ENCODE measurements at regions not wholly inside any gene's neighbourhood (a gene's known extent, or its start where the extent isn't known, plus 50 kb on each side); places are given as distances from the start of the nearest gene placed in this dataset.

DNA sequence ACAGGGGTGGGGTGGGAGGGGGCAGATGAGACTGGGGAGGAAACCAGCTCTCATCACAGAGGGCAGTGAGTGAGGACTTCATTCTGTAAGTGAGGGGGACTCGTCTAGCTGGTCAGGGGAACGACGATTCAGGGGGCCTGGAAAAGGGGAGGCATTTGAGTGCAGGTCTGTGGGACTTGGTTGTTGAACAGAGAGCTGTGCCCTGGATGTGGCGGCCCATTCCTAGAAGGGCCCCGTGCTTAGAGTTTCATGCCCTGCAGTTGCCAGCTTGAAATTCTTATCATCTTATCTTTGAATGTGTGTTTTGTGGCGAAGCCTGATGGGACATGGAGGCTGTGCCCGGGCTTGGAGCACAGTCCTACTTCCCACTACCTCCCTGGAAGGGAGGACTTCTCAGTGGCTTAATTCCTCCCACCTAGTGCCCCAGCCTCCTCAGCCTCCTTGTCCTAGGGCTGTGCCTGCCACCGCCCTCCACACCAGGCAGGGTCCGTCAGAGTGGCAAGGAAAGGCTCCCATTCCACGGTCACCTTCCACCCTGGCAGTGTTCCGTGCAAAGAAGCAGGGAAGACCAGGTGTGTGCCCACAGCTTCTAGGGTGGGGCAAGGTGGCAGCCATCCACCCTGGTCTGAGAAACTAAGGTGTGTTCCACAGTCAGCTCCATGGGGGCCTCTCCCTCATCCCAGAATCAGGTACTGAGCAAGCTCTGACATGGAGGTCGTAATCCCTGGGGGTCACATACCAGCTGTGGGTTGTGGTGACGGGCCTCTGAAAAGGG is 59.7 kb upstream of the LMO1 start:
- no peak overlapping the region for H3K18ac ChIP-seq (ENCODE audit: extremely low read depth, low read length)
- no peak overlapping the region for H2BK120ac ChIP-seq (replicated peaks; ENCODE audit: low read depth, low read length)
- H4K91ac ChIP-seq (replicated peaks; ENCODE audit: insufficient read length, low read length), result no peak overlapping the region
- no peaks in the 10 kb centered on the region for H3K23me2 ChIP-seq (ENCODE audit: low read depth, low read length)
- peaks cover 0 to under 1% (median 0%) of the 10 kb centered on the region in 4 experiments; a peak in 2 of 7 replicates for H3K27me3 ChIP-seq (replicated peaks in 1 of 4; ENCODE audit: control insufficient read depth in 3 of 4, extremely low read depth in 1 of 4, insufficient read depth in 3 of 4, low read length in 3 of 4)
- no peak overlapping the region for H3K23ac ChIP-seq (ENCODE audit: insufficient read length)
- H2AFZ ChIP-seq (ENCODE audit: low read length), result no peak overlapping the region
- H2AK5ac ChIP-seq (ENCODE audit: low read depth, low read length), result no peak overlapping the region
- H3K4ac ChIP-seq (replicated peaks; ENCODE audit: insufficient read length, low read depth, low read length), result no peak overlapping the region
- H4K20me1 ChIP-seq (replicated peaks in 1 of 2; ENCODE audit: control insufficient read depth in 1 of 2, insufficient read depth in 2 of 2, low read length in 2 of 2), result no peaks in the 10 kb centered on the region
- H3K79me2 ChIP-seq (ENCODE audit: control insufficient read depth in 1 of 2, insufficient read depth in 2 of 2, low read length in 2 of 2), result no peaks in the 10 kb centered on the region
- H4K5ac ChIP-seq (ENCODE audit: insufficient read length, low read depth, low read length), result no peak overlapping the region
- H3K9ac ChIP-seq (replicated peaks in 1 of 4; ENCODE audit: extremely low read depth in 1 of 4, low read depth in 3 of 4, low read length in 3 of 4), result no peak overlapping the region
- peaks cover 4 to 7% of the 10 kb centered on the region in 2 experiments; a peak in 3 of 4 replicates for H3K9me3 ChIP-seq (ENCODE audit: insufficient read depth in 2 of 2, low read depth in 1 of 2, low read length in 1 of 2)
- 82% methylated on average over 11 of the region's 13 CpGs; no CpG with 5 or more reads in 1 of the 2 experiments for WGBS, 2 experiments (ENCODE audit: extremely low coverage in 1 of 2, insufficient coverage in 1 of 2, insufficient read length in 1 of 2, insufficient replicate concordance in 2 of 2, low coverage in 1 of 2, low lambda C conversion rate in 2 of 2, missing lambda C conversion rate in 1 of 2)
- no peaks in the 10 kb centered on the region for H3K79me1 ChIP-seq (ENCODE audit: low read depth, low read length)
- H2BK5ac ChIP-seq (ENCODE audit: low read depth, low read length), result no peak overlapping the region
- H2BK12ac ChIP-seq (ENCODE audit: low read depth, low read length), result no peak overlapping the region
- H3K27ac ChIP-seq (ENCODE audit: low read depth, low read length), result no peak overlapping the region
- DNase-seq (ENCODE audit: low read depth in 1 of 2, low spot score in 2 of 2), result no peak
- ChIA-PET CTCF (ENCODE audit: partially characterized antibody) (interaction anchor here (0.7 to 2.9 kb wide), 8 partner anchors 21 to 103 kb away, joined by 3 to 12 read pairs (median 3); partner anchors contain the start of gene LMO1), POLR2A (ENCODE audit: partially characterized antibody) (no interaction called here)
- H2BK15ac ChIP-seq (ENCODE audit: low read length), result no peak overlapping the region
- H4K8ac ChIP-seq (ENCODE audit: extremely low read depth, insufficient read depth, low read length), result no peak overlapping the region
- H3K14ac ChIP-seq (ENCODE audit: insufficient read length), result no peak overlapping the region
- H3K4me2 ChIP-seq (ENCODE audit: insufficient read depth in 1 of 2, low read depth in 2 of 2, low read length in 2 of 2), result no peak overlapping the region
- H2BK20ac ChIP-seq (ENCODE audit: low read length), result no peak overlapping the region
- no peaks in the 10 kb centered on the region for H3K36me3 ChIP-seq (ENCODE audit: control insufficient read depth in 2 of 4, insufficient read depth in 4 of 4, low read length in 3 of 4)
- H3K4me1 ChIP-seq (replicated peaks in 1 of 4; ENCODE audit: control insufficient read depth in 3 of 4, insufficient read depth in 4 of 4, low read length in 3 of 4), result peaks cover 0 to 11% (median 5%) of the 10 kb centered on the region in 4 experiments; a peak in 6 of 7 replicates
- H3K4me3 ChIP-seq (ENCODE audit: extremely low read depth in 1 of 4, insufficient read depth in 2 of 4, low read depth in 3 of 4, low read length in 4 of 4), result no peak overlapping the region
- no peak for FAIRE-seq
- H3K56ac ChIP-seq (replicated peaks; ENCODE audit: insufficient read length, low read depth, low read length), result no peak overlapping the region
- TF ChIP-seq CTBP2 (IDR thresholded peaks at IDR 0.05; ENCODE audit: borderline replicate concordance, insufficient read depth, insufficient read length, low read length), result no peak
- TF ChIP-seq TEAD4 (IDR thresholded peaks at IDR 0.05; ENCODE audit: low read depth, low read length), result no peak
- TF ChIP-seq POLR2AphosphoS5 (IDR thresholded peaks at IDR 0.05; ENCODE audit: low read depth, low read length), result no peak
- TF ChIP-seq RAD21 (IDR thresholded peaks at IDR 0.05 in 1 of 2, conservative IDR thresholded peaks at IDR 0.05 in 1 of 2; ENCODE audit: low read depth in 2 of 2, low read length in 2 of 2), result no peak
- no peak for TF ChIP-seq NANOG (IDR thresholded peaks at IDR 0.05; ENCODE audit: insufficient read depth, low read depth, low read length, poor library complexity, severe bottlenecking)
- no peak for TF ChIP-seq EGR1 (IDR thresholded peaks at IDR 0.05; ENCODE audit: borderline replicate concordance, low read depth, low read length)
- no peak for TF ChIP-seq SAP30 (IDR thresholded peaks at IDR 0.05; ENCODE audit: insufficient read depth, insufficient replicate concordance, low read length)
- TF ChIP-seq FOSL1 (IDR thresholded peaks at IDR 0.05; ENCODE audit: insufficient read depth, low read depth, low read length), result no peak
- no peak for TF ChIP-seq SP4 (IDR thresholded peaks at IDR 0.05; ENCODE audit: low read length)

Measured in H1 (cell line).